HepG2 (cell line): ENCODE measurements at regions not wholly inside any gene's neighbourhood (a gene's known extent, or its start where the extent isn't known, plus 50 kb on each side); places are given as distances from the start of the nearest gene placed in this dataset.

Source experiments
- BRCA1 ChIP-seq: sonication (generic); formaldehyde crosslinking; IDR thresholded peaks from 2 replicates; pipeline ENCODE4 v1.4.0; 2020; ENCODE audit warnings: missing genetic modification reagents
- CENPX ChIP-seq: sonication (generic); formaldehyde crosslinking; IDR thresholded peaks from 2 replicates; pipeline ENCODE4 v1.9.0; 2021; ENCODE audit warnings: mild to moderate bottlenecking, missing genetic modification reagents, moderate library complexity
- FOXJ3 ChIP-seq: sonication (generic); formaldehyde crosslinking; IDR thresholded peaks from 2 replicates; pipeline ENCODE4 v1.4.0; 2020; ENCODE audit warnings: missing genetic modification reagents, mild to moderate bottlenecking, borderline replicate concordance
- HDAC6 ChIP-seq: fragments of 200-600 bp; sonication (generic); IDR thresholded peaks from 2 replicates; pipeline ENCODE4 v1.7.0; 2017; ENCODE audit warnings: mild to moderate bottlenecking, antibody characterized with exemption, low read length, low read depth
- MTF1 ChIP-seq: sonication (generic); formaldehyde crosslinking; IDR thresholded peaks from 2 replicates; pipeline ENCODE4 v1.5.0; 2020; ENCODE audit warnings: missing genetic modification reagents
- MTF2 ChIP-seq: sonication (generic); formaldehyde crosslinking; IDR thresholded peaks from 2 replicates; pipeline ENCODE4 v1.5.0; 2020; ENCODE audit warnings: missing genetic modification reagents, borderline replicate concordance
- MXI1 ChIP-seq: IDR thresholded peaks from 3 replicates; pipeline ENCODE4 v1.6.1; 2012; ENCODE audit warnings: low read depth, low read length, inconsistent platforms, borderline replicate concordance
- NKX3-1 ChIP-seq: sonication (generic); formaldehyde crosslinking; IDR thresholded peaks from 2 replicates; pipeline ENCODE4 v1.5.0; 2020; ENCODE audit warnings: missing genetic modification reagents
- NR3C1 ChIP-seq: sonication (generic); formaldehyde crosslinking; IDR thresholded peaks from 2 replicates; pipeline ENCODE4 v1.4.0; 2020; ENCODE audit warnings: missing genetic modification reagents
- PRMT3 ChIP-seq: sonication (generic); formaldehyde crosslinking; IDR thresholded peaks from 2 replicates; pipeline ENCODE4 v1.8.1; 2022; ENCODE audit warnings: low read depth, mild to moderate bottlenecking, moderate library complexity, missing genetic modification reagents, borderline replicate concordance
- SRSF9 ChIP-seq: fragments of 200-400 bp; formaldehyde crosslinking; IDR thresholded peaks from 2 replicates; pipeline ENCODE4 v1.6.1; 2018; ENCODE audit warnings: borderline replicate concordance, mild to moderate bottlenecking, low read depth, low read length; ENCODE audit not compliant: insufficient read depth, poor library complexity, severe bottlenecking
- ZNF260 ChIP-seq: sonication (generic); formaldehyde crosslinking; IDR thresholded peaks from 2 replicates; pipeline ENCODE4 v1.4.0; 2020; ENCODE audit warnings: missing genetic modification reagents, low read depth, mild to moderate bottlenecking, borderline replicate concordance
- ZNF333 ChIP-seq: sonication (generic); formaldehyde crosslinking; IDR thresholded peaks from 2 replicates; pipeline ENCODE4 v1.4.0; 2020; ENCODE audit warnings: mild to moderate bottlenecking, missing genetic modification reagents, borderline replicate concordance
- ZNF747 ChIP-seq: sonication (generic); formaldehyde crosslinking; IDR thresholded peaks from 2 replicates; pipeline ENCODE4 v1.8.1; 2023; ENCODE audit warnings: missing genetic modification reagents, mild to moderate bottlenecking, borderline replicate concordance
- ZSCAN20 ChIP-seq: sonication (generic); formaldehyde crosslinking; IDR thresholded peaks from 2 replicates; pipeline ENCODE4 v1.4.0; 2020; ENCODE audit warnings: missing genetic modification reagents, mild to moderate bottlenecking, borderline replicate concordance
- TF ChIP-seq, protein P1 (sequence below): sonication (generic); formaldehyde crosslinking; IDR thresholded peaks from 2 replicates; pipeline ENCODE4 v1.8.1; 2022; ENCODE audit warnings: low read depth, mild to moderate bottlenecking, missing genetic modification reagents
- TF ChIP-seq, protein P2 (sequence below): sonication (generic); formaldehyde crosslinking; IDR thresholded peaks from 2 replicates; pipeline ENCODE4 v1.8.0; 2022; ENCODE audit warnings: low read depth, missing genetic modification reagents
- TF ChIP-seq, protein P3 (sequence below): sonication (generic); formaldehyde crosslinking; IDR thresholded peaks from 2 replicates; pipeline ENCODE4 v1.5.0; 2020; ENCODE audit warnings: missing genetic modification reagents
- TF ChIP-seq, protein P4 (sequence below): sonication (generic); formaldehyde crosslinking; IDR thresholded peaks from 2 replicates; pipeline ENCODE4 v1.5.0; 2020; ENCODE audit warnings: missing genetic modification reagents
- TF ChIP-seq, protein P5 (sequence below): sonication (generic); formaldehyde crosslinking; IDR thresholded peaks from 2 replicates; pipeline ENCODE4 v1.5.1; 2020; ENCODE audit warnings: missing genetic modification reagents, mild to moderate bottlenecking, borderline replicate concordance

DNA sequence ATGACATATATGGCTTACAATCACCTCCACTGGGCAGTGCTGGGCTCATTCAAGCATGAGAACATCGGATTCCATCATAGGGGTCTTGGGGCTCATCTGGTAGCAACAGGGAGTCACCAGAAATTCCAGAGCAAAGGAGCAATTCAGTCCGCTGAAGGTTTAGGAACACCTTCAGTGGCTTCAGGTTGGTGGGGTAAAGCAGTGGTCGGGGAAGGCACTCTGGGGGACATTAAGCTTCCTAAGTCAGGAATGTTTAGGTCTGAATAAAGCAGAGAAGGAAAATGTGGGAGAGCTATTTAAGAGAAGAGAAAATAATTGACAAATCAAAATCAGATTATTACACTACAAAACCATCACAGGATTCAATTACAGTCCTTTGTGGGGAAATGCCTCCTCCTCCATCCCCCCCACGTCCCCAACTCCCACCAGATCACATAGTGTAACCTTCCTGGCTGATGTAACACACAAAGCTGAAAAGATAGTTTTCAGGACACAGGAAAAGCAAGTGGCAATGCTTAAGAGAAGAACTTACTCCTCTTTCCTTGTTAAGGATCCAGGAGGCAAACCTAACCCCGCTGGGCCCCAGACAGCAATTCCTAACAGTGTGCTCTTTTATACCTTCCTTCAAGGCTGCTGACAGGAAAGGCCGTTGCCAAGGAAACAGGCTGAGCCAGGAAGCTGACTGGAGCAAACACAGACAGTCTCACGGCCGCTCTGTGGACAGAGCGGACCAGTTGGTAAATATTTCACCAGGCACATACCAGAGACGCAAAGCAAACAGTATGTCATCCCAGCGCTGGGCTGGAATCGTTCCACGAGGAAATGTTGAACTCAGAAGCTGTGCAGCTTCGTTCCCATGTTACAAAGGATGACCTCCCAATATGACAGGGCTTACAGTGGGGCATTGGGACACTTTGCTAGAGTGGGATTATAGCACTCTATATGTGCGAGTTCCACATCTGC is 57.5 kb upstream of the LMCD1 start (continued):
- TF ChIP-seq, protein P1, sequence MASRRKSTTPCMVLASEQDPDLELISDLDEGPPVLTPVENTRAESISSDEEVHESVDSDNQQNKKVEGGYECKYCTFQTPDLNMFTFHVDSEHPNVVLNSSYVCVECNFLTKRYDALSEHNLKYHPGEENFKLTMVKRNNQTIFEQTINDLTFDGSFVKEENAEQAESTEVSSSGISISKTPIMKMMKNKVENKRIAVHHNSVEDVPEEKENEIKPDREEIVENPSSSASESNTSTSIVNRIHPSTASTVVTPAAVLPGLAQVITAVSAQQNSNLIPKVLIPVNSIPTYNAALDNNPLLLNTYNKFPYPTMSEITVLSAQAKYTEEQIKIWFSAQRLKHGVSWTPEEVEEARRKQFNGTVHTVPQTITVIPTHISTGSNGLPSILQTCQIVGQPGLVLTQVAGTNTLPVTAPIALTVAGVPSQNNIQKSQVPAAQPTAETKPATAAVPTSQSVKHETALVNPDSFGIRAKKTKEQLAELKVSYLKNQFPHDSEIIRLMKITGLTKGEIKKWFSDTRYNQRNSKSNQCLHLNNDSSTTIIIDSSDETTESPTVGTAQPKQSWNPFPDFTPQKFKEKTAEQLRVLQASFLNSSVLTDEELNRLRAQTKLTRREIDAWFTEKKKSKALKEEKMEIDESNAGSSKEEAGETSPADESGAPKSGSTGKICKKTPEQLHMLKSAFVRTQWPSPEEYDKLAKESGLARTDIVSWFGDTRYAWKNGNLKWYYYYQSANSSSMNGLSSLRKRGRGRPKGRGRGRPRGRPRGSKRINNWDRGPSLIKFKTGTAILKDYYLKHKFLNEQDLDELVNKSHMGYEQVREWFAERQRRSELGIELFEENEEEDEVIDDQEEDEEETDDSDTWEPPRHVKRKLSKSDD (CRISPR knock-in tag) = no peak; the same call in 1 of the 2 replicates
- TF ChIP-seq MTF2 (CRISPR knock-in tag) (no peak), ZNF333 (CRISPR knock-in tag) (no peak), ZNF747 (CRISPR knock-in tag) (no peak; the same call in 1 of the 2 replicates), PRMT3 (CRISPR knock-in tag) (no peak), HDAC6 (no peak), ZNF260 (no peak), ZSCAN20 (CRISPR knock-in tag) (no peak), MXI1 (peak; percentile 92; the same call in 2 of the 3 replicates), FOXJ3 (CRISPR knock-in tag) (peak; percentile 98), NR3C1 (CRISPR knock-in tag) (no peak), BRCA1 (CRISPR knock-in tag) (peak; percentile 92), MTF1 (CRISPR knock-in tag) (no peak), NKX3-1 (CRISPR knock-in tag) (peak; percentile 88; the same call in 1 of the 2 replicates), SRSF9 (no peak), CENPX (CRISPR knock-in tag) (no peak)
- TF ChIP-seq, protein P2, sequence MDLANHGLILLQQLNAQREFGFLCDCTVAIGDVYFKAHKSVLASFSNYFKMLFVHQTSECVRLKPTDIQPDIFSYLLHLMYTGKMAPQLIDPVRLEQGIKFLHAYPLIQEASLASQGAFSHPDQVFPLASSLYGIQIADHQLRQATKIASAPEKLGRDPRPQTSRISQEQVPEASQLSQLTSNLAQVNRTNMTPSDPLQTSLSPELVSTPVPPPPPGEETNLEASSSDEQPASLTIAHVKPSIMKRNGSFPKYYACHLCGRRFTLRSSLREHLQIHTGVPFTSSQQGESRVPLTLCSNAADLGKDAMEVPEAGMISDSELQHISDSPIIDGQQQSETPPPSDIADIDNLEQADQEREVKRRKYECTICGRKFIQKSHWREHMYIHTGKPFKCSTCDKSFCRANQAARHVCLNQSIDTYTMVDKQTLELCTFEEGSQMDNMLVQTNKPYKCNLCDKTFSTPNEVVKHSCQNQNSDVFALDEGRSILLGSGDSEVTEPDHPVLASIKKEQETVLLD (CRISPR knock-in tag) = no peak
- TF ChIP-seq, protein P3, sequence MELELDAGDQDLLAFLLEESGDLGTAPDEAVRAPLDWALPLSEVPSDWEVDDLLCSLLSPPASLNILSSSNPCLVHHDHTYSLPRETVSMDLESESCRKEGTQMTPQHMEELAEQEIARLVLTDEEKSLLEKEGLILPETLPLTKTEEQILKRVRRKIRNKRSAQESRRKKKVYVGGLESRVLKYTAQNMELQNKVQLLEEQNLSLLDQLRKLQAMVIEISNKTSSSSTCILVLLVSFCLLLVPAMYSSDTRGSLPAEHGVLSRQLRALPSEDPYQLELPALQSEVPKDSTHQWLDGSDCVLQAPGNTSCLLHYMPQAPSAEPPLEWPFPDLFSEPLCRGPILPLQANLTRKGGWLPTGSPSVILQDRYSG (CRISPR knock-in tag) = no peak
- TF ChIP-seq, protein P4, sequence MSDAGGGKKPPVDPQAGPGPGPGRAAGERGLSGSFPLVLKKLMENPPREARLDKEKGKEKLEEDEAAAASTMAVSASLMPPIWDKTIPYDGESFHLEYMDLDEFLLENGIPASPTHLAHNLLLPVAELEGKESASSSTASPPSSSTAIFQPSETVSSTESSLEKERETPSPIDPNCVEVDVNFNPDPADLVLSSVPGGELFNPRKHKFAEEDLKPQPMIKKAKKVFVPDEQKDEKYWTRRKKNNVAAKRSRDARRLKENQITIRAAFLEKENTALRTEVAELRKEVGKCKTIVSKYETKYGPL (CRISPR knock-in tag) = no peak
- TF ChIP-seq, protein P5, sequence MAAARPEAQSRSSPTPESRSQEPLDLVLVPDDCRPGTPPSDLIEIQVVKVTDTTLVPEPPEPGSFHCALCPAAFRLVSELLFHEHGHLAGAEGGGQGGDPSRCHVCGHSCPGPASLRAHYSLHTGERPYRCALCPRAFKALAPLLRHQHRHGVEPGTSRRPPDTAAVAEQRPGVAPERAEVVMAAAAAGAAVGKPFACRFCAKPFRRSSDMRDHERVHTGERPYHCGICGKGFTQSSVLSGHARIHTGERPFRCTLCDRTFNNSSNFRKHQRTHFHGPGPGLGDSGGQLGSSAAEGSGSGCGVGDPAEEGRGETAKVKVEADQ (CRISPR knock-in tag) = no peak; the same call in 1 of the 2 replicates
